OCI-LY7 (cell line): ENCODE measurements at regions not wholly inside any gene's neighbourhood (a gene's known extent, or its start where the extent isn't known, plus 50 kb on each side); places are given as distances from the start of the nearest gene placed in this dataset.

Source experiments
- EZH2phosphoT487 ChIP-seq: fragments of 200-600 bp; sonication (generic); IDR thresholded peaks from 2 replicates; pipeline ENCODE4 v1.6.1; 2018; ENCODE audit warnings: low read depth, borderline replicate concordance, mild to moderate bottlenecking, mixed run types, antibody characterized with exemption, low read length, moderate library complexity, mixed read lengths
- TF ChIP-seq, protein P1 (sequence below): fragments of 200-600 bp; sonication (generic); conservative IDR thresholded peaks from 2 replicates; pipeline ENCODE4 v1.5.1; 2014; ENCODE audit warnings: mild to moderate bottlenecking, antibody characterized with exemption, low read length, moderate library complexity, mixed read lengths

- TF ChIP-seq, protein P1, sequence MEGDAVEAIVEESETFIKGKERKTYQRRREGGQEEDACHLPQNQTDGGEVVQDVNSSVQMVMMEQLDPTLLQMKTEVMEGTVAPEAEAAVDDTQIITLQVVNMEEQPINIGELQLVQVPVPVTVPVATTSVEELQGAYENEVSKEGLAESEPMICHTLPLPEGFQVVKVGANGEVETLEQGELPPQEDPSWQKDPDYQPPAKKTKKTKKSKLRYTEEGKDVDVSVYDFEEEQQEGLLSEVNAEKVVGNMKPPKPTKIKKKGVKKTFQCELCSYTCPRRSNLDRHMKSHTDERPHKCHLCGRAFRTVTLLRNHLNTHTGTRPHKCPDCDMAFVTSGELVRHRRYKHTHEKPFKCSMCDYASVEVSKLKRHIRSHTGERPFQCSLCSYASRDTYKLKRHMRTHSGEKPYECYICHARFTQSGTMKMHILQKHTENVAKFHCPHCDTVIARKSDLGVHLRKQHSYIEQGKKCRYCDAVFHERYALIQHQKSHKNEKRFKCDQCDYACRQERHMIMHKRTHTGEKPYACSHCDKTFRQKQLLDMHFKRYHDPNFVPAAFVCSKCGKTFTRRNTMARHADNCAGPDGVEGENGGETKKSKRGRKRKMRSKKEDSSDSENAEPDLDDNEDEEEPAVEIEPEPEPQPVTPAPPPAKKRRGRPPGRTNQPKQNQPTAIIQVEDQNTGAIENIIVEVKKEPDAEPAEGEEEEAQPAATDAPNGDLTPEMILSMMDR, result no peak
- TF ChIP-seq EZH2phosphoT487, result no peak
Observed at GRCh38 chr7:51569176-51569575, 252.6 kb upstream of the COBL start.
